GM12878 (cell line): ENCODE measurements at regions not wholly inside any gene's neighbourhood (a gene's known extent, or its start where the extent isn't known, plus 50 kb on each side); places are given as distances from the start of the nearest gene placed in this dataset.

Source experiments
- ATAC-seq: fragments of 200-7000 bp; cut with Tn5 transposase; 3 replicates; pipeline ENCODE4 v1.9.1; 2020; ENCODE audit warnings: mild to moderate bottlenecking, moderate library complexity
- BruUV-seq: library from RNA; stranded (reverse); fragments of 400-500 nt; replicated peaks from 2 replicates; lab custom pipeline; 2021; lab: Mats Ljungman, UMichigan
- CTCF ChIA-PET: fragments of 300-600 bp; sonication (Branson Sonifier 250); formaldehyde crosslinking; extraction: SDS; loops from one replicate; lab custom pipeline; 2021; ENCODE audit warnings: inconsistent platforms; lab: Yijun Ruan, JAX
- POLR2A ChIA-PET: fragments of 350-600 bp; formaldehyde crosslinking; extraction: SDS; loops from one replicate; lab custom pipeline; 2021; ENCODE audit warnings: inconsistent platforms; lab: Charles Lee
- RAD21 ChIA-PET: fragments of 300-600 bp; sonication (Branson Sonifier 250); formaldehyde crosslinking; loops from one replicate; lab custom pipeline; 2023; ENCODE audit warnings: antibody characterized with exemption; ENCODE audit not compliant: unreplicated experiment; lab: Charles Lee
- SMC1A ChIA-PET: fragments of 300-600 bp; sonication (Branson Sonifier 250); formaldehyde crosslinking; loops from one replicate; lab custom pipeline; 2023; ENCODE audit not compliant: unreplicated experiment, uncharacterized antibody; lab: Charles Lee
- DNase-seq: peaks from one replicate; pipeline ENCODE4 v3.0.0-alpha.2; 2011; ENCODE audit warnings: low read depth, low spot score
- FAIRE-seq: peaks from 3 replicates; lab custom pipeline; 2011; peaks lifted over from hg19 to GRCh38; lab: Jason Lieb, UNC
- H2AFZ ChIP-seq: 2 replicates; pipeline ENCODE4 v1.6.0; 2011; ENCODE audit warnings: low read depth, low read length, control low read depth; ENCODE audit not compliant: control insufficient read depth
- H3K27ac ChIP-seq: 2 replicates; pipeline ENCODE4 v1.5.1; 2011; ENCODE audit warnings: control low read depth; ENCODE audit not compliant: control insufficient read depth, insufficient read depth
- H3K27me3 ChIP-seq, 2 experiments: replicated peaks in 1 of 2; 2 replicates each; pipeline versions ENCODE4 v1.6.0 to v1.6.1; 2011; ENCODE audit warnings: low read length in 1 of 2; ENCODE audit not compliant: control insufficient read depth in 2 of 2, insufficient read depth in 2 of 2
- H3K36me3 ChIP-seq, 2 experiments: 2 replicates each; pipeline ENCODE4 v1.5.1; 2011; ENCODE audit warnings: low read length in 1 of 2; ENCODE audit not compliant: control insufficient read depth in 2 of 2, insufficient read depth in 2 of 2
- H3K4me1 ChIP-seq: 2 replicates; pipeline ENCODE4 v1.6.1; 2011; ENCODE audit warnings: mild to moderate bottlenecking, low read length, moderate library complexity, mixed read lengths; ENCODE audit not compliant: control insufficient read depth, insufficient read depth
- H3K4me2 ChIP-seq: 2 replicates; pipeline ENCODE4 v1.6.0; 2011; ENCODE audit warnings: control low read depth; ENCODE audit not compliant: control insufficient read depth, insufficient read depth
- H3K4me3 ChIP-seq: fragments of 200-600 bp; sonication (generic); 2 replicates; pipeline ENCODE4 v1.5.1; 2016
- H3K79me2 ChIP-seq: 2 replicates; pipeline ENCODE4 v1.6.0; 2011; ENCODE audit warnings: low read length; ENCODE audit not compliant: control insufficient read depth, insufficient read depth
- H3K9ac ChIP-seq: 2 replicates; pipeline ENCODE4 v1.8.0; 2011; ENCODE audit warnings: low read length, control low read depth, mixed read lengths; ENCODE audit not compliant: control insufficient read depth, insufficient read depth
- H3K9me3 ChIP-seq: replicated peaks from 3 replicates; pipeline ENCODE4 v1.5.1; 2011; ENCODE audit warnings: mild to moderate bottlenecking, low read length; ENCODE audit not compliant: control insufficient read depth, insufficient read depth
- H4K20me1 ChIP-seq: 2 replicates; pipeline ENCODE4 v1.6.0; 2011; ENCODE audit not compliant: control insufficient read depth, insufficient read depth
- ASH2L ChIP-seq: fragments of 300-600, 200-600 bp; sonication (generic); IDR thresholded peaks from 2 replicates; pipeline ENCODE4 v1.6.1; 2017; ENCODE audit warnings: low read depth, mild to moderate bottlenecking, borderline replicate concordance
- CTCF ChIP-seq, 3 experiments: IDR thresholded peaks in 2 of 3; conservative IDR thresholded peaks in 1 of 3; 2 replicates each; pipeline ENCODE4 v1.5.1; 2011; ENCODE audit warnings: low read depth in 3 of 3, low read length in 3 of 3, mild to moderate bottlenecking in 3 of 3, control low read depth in 2 of 3, moderate library complexity in 2 of 3, inconsistent platforms in 1 of 3, mixed read lengths in 1 of 3; ENCODE audit not compliant: control insufficient read depth in 2 of 3, insufficient read depth in 1 of 3; ENCODE audit errors: extremely low read depth in 1 of 3
- NR2C1 ChIP-seq: fragments of 450-650 bp; IDR thresholded peaks from 2 replicates; pipeline ENCODE4 v1.6.1; 2017; ENCODE audit warnings: antibody characterized with exemption, mild to moderate bottlenecking, moderate library complexity
- RAD21 ChIP-seq: IDR thresholded peaks from 2 replicates; pipeline ENCODE4 v1.6.1; 2011; ENCODE audit warnings: mild to moderate bottlenecking, low read depth, low read length, moderate library complexity; ENCODE audit not compliant: insufficient read depth
- SMC3 ChIP-seq: IDR thresholded peaks from 2 replicates; pipeline ENCODE4 v1.6.1; 2011; ENCODE audit warnings: low read length, improper control_type of control experiment, borderline replicate concordance
- WGBS: methylation state at CpG from one replicate; pipeline ENCODE4 v1.1.6; 2016; ENCODE audit warnings: low lambda C conversion rate; ENCODE audit not compliant: insufficient replicate concordance, insufficient coverage; ENCODE audit errors: missing lambda C conversion rate; 5-methylcytosine and 5-hydroxymethylcytosine counted together
- in situ Hi-C: fragments of 300-500 bp; cut with MboI; formaldehyde crosslinking; loops from 9 replicates; pipeline ENCODE4 v1.14.3; 2018; ENCODE audit warnings: mixed read lengths
- intact Hi-C: fragments of 100-400 bp; cut with micrococcal nuclease; formaldehyde crosslinking; loops from one replicate; pipeline ENCODE4 v1.14.2; 2022; ENCODE audit not compliant: unreplicated experiment

- H3K4me3 ChIP-seq: no peak overlapping the region
- CTCF ChIA-PET: interaction anchor here (0.8 to 3.8 kb wide), 15 partner anchors 9 to 650 kb away, joined by 3 to 41 read pairs (median 3); no protein-coding TSS in a partner anchor
- intact Hi-C loops (loop anchor here (1.0 to 10.0 kb wide), 3 partner anchors 131 to 401 kb away; no protein-coding TSS in a partner anchor), in situ Hi-C loops (no loop called here)
- H3K9me3 ChIP-seq: no peaks in the 10 kb centered on the region
- no peaks in the 10 kb centered on the region for H3K4me1 ChIP-seq
- SMC1A ChIA-PET: interaction anchor here (0.7 to 4.0 kb wide), 6 partner anchors 168 to 401 kb away, joined by 3 to 41 read pairs (median 4); no protein-coding TSS in a partner anchor
- no peaks in the 10 kb centered on the region for H4K20me1 ChIP-seq
- H3K36me3 ChIP-seq: no peaks in the 10 kb centered on the region
- no peak overlapping the region for H3K9ac ChIP-seq
- POLR2A ChIA-PET: no interaction called here
- no peak overlapping the region for H2AFZ ChIP-seq
- DNase-seq: no peak
- ATAC-seq: peak; percentile 100
- RAD21 ChIA-PET: interaction anchor here (0.6 to 4.4 kb wide), 6 partner anchors 10 to 401 kb away, joined by 3 to 37 read pairs (median 3); no protein-coding TSS in a partner anchor
- WGBS: 0% methylated on average over 1 of the region's 2 CpGs
- no peak overlapping the region for H3K27ac ChIP-seq
- H3K4me2 ChIP-seq: no peak overlapping the region
- TF ChIP-seq ASH2L (no peak), NR2C1 (no peak), RAD21 (peak; percentile 66), SMC3 (peak; percentile 83), CTCF (IDR thresholded peaks at IDR 0.05 in 2 of 3, conservative IDR thresholded peaks at IDR 0.05 in 1 of 3; ENCODE audit: control insufficient read depth in 2 of 3, extremely low read depth in 1 of 3, insufficient read depth in 1 of 3, low read depth in 3 of 3, low read length in 3 of 3) (peak; percentile 78 to 90 (median 85))
- TF ChIP-seq, all 136 proteins: peak for 3
- no peaks in the 10 kb centered on the region for H3K79me2 ChIP-seq
- no TSS peak for BruUV-seq
- H3K27me3 ChIP-seq: no peaks in the 10 kb centered on the region
- no peak for FAIRE-seq
Observed at GRCh38 chr3:18295171-18295920, 129.8 kb downstream of the SATB1 start.
